Muscle layer of colon (tissue), 2 donors: ENCODE measurements at regions not wholly inside any gene's neighbourhood (a gene's known extent, or its start where the extent isn't known, plus 50 kb on each side); places are given as distances from the start of the nearest gene placed in this dataset.
"Not testable (repeated sequence)": the region's sequence is repeated elsewhere in the genome, so short reads cannot be mapped to it uniquely, and the experiment has no call there.

Source experiments
- H3K27ac ChIP-seq: one replicate; pipeline ENCODE4 v1.7.0; 2013; ENCODE audit warnings: low read depth, mild to moderate bottlenecking, low read length, moderate library complexity
- H3K27me3 ChIP-seq, 2 donors: one replicate each; pipeline ENCODE4 v1.7.0; 2013; ENCODE audit warnings: low read length in 2 of 2, mild to moderate bottlenecking in 2 of 2; ENCODE audit not compliant: insufficient read depth in 2 of 2, control insufficient read depth in 1 of 2
- H3K36me3 ChIP-seq: one replicate; pipeline ENCODE4 v1.7.0; 2013; ENCODE audit warnings: mild to moderate bottlenecking, low read length; ENCODE audit not compliant: insufficient read depth
- H3K4me1 ChIP-seq: one replicate; pipeline ENCODE4 v1.7.0; 2013; ENCODE audit warnings: mild to moderate bottlenecking, low read length; ENCODE audit not compliant: insufficient read depth
- H3K4me3 ChIP-seq, 2 donors: one replicate each; pipeline ENCODE4 v1.7.0; 2013; ENCODE audit warnings: low read length in 2 of 2, low read depth in 1 of 2, mild to moderate bottlenecking in 1 of 2, moderate library complexity in 1 of 2
- H3K9ac ChIP-seq: one replicate; pipeline ENCODE4 v1.7.0; 2013; ENCODE audit warnings: low read length
- H3K9me3 ChIP-seq: one replicate; pipeline ENCODE4 v1.7.0; 2013; ENCODE audit warnings: mild to moderate bottlenecking, low read length
- donor health status: abdominal sarcoma.
- donor health status: Adenocarcinoma of cecum.

- Histone ChIP-seq H3K27me3 (no peaks in the 10 kb centered on the region), H3K9me3 (no peaks in the 10 kb centered on the region), H3K36me3 (no peaks in the 10 kb centered on the region), H3K27ac (no peak overlapping the region), H3K4me1 (no peaks in the 10 kb centered on the region), H3K9ac (no peak overlapping the region), H3K4me3 (no peak overlapping the region)
Measured at GRCh38 chr9:28444637-28445036, 871.4 kb upstream of the C9orf72 start.

GRCh38 chr9:28445211-28445610 is 871.9 kb upstream of the C9orf72 start:
- Histone ChIP-seq H3K27me3 (no peaks in the 10 kb centered on the region), H3K4me1 (no peaks in the 10 kb centered on the region), H3K27ac (no peak overlapping the region), H3K9ac (no peak overlapping the region), H3K36me3 (no peaks in the 10 kb centered on the region), H3K9me3 (no peaks in the 10 kb centered on the region), H3K4me3 (no peak overlapping the region)

- Histone ChIP-seq H3K9ac (no peak overlapping the region), H3K4me3 (no peak overlapping the region), H3K27ac (no peak overlapping the region), H3K4me1 (no peaks in the 10 kb centered on the region), H3K9me3 (no peaks in the 10 kb centered on the region), H3K36me3 (no peaks in the 10 kb centered on the region), H3K27me3 (no peaks in the 10 kb centered on the region)
Measured at GRCh38 chr9:28453918-28454317, 880.6 kb upstream of the C9orf72 start.

GRCh38 chr9:28456861-28457260 is 883.6 kb upstream of the C9orf72 start:
- Histone ChIP-seq H3K9me3 (no peaks in the 10 kb centered on the region), H3K9ac (no peak overlapping the region), H3K4me3 (no peak overlapping the region), H3K27ac (no peak overlapping the region), H3K4me1 (no peaks in the 10 kb centered on the region), H3K27me3 (no peaks in the 10 kb centered on the region), H3K36me3 (no peaks in the 10 kb centered on the region)

GRCh38 chr9:28464481-28465216 is 891.4 kb upstream of the C9orf72 start:
- no peaks in the 10 kb centered on the region for H3K9me3 ChIP-seq
- no peaks in the 10 kb centered on the region for H3K36me3 ChIP-seq
- H3K4me1 ChIP-seq: no peaks in the 10 kb centered on the region
- H3K27ac ChIP-seq: no peak overlapping the region
- H3K4me3 ChIP-seq: no peak overlapping the region
- H3K9ac ChIP-seq: no peak overlapping the region
- no peaks in the 10 kb centered on the region for H3K27me3 ChIP-seq

GRCh38 chr9:28471261-28471660 is 898.0 kb upstream of the C9orf72 start:
- no peak overlapping the region for H3K4me3 ChIP-seq
- no peaks in the 10 kb centered on the region for H3K36me3 ChIP-seq
- H3K27me3 ChIP-seq: no peaks in the 10 kb centered on the region
- no peaks in the 10 kb centered on the region for H3K4me1 ChIP-seq
- no peak overlapping the region for H3K27ac ChIP-seq
- no peaks in the 10 kb centered on the region for H3K9me3 ChIP-seq
- no peak overlapping the region for H3K9ac ChIP-seq

GRCh38 chr9:28487561-28487960 is 914.3 kb upstream of the C9orf72 start:
- H3K27ac ChIP-seq: no peak overlapping the region
- no peak overlapping the region for H3K4me3 ChIP-seq
- no peaks in the 10 kb centered on the region for H3K9me3 ChIP-seq
- H3K4me1 ChIP-seq: no peaks in the 10 kb centered on the region
- H3K27me3 ChIP-seq: no peaks in the 10 kb centered on the region
- H3K9ac ChIP-seq: no peak overlapping the region
- H3K36me3 ChIP-seq: no peaks in the 10 kb centered on the region

GRCh38 chr9:28491121-28491520 is 917.8 kb upstream of the C9orf72 start:
- no peak overlapping the region for H3K27ac ChIP-seq
- no peaks in the 10 kb centered on the region for H3K4me1 ChIP-seq
- H3K27me3 ChIP-seq: no peaks in the 10 kb centered on the region
- H3K36me3 ChIP-seq: no peaks in the 10 kb centered on the region
- no peaks in the 10 kb centered on the region for H3K9me3 ChIP-seq
- H3K4me3 ChIP-seq: no peak overlapping the region
- no peak overlapping the region for H3K9ac ChIP-seq

GRCh38 chr9:28498168-28498567 is 924.9 kb upstream of the C9orf72 start:
- not testable (repeated sequence) for H3K4me1 ChIP-seq, H3K36me3 ChIP-seq, H3K9me3 ChIP-seq, H3K4me3 ChIP-seq, H3K27ac ChIP-seq, H3K9ac ChIP-seq, H3K27me3 ChIP-seq

- Histone ChIP-seq H3K36me3 (no peaks in the 10 kb centered on the region), H3K27ac (no peak overlapping the region), H3K9ac (no peak overlapping the region), H3K4me3 (no peak overlapping the region), H3K27me3 (no peaks in the 10 kb centered on the region), H3K4me1 (no peaks in the 10 kb centered on the region), H3K9me3 (no peaks in the 10 kb centered on the region)
Measured at GRCh38 chr9:28502189-28502588, 928.9 kb upstream of the C9orf72 start.

GRCh38 chr9:28502741-28503140 is 929.5 kb upstream of the C9orf72 start:
- Histone ChIP-seq H3K36me3 (no peaks in the 10 kb centered on the region), H3K9ac (no peak overlapping the region), H3K27me3 (no peaks in the 10 kb centered on the region), H3K4me1 (no peaks in the 10 kb centered on the region), H3K9me3 (no peaks in the 10 kb centered on the region), H3K27ac (no peak overlapping the region), H3K4me3 (no peak overlapping the region)

- H3K9me3 ChIP-seq: no peaks in the 10 kb centered on the region
- no peak overlapping the region for H3K9ac ChIP-seq
- H3K4me3 ChIP-seq: no peak overlapping the region
- no peak overlapping the region for H3K27ac ChIP-seq
- H3K4me1 ChIP-seq: no peaks in the 10 kb centered on the region
- no peaks in the 10 kb centered on the region for H3K27me3 ChIP-seq
- H3K36me3 ChIP-seq: no peaks in the 10 kb centered on the region
Measured at GRCh38 chr9:28503573-28503972, 930.3 kb upstream of the C9orf72 start.
